OCI-LY1 (cell line): ENCODE measurements at regions not wholly inside any gene's neighbourhood (a gene's known extent, or its start where the extent isn't known, plus 50 kb on each side); places are given as distances from the start of the nearest gene placed in this dataset.

ENCODE experiments used
- H2AFZ ChIP-seq: fragments of 200-600 bp; sonication (generic), shearing (Covaris generic); 2 replicates; pipeline ENCODE4 v1.6.0; 2014; ENCODE audit warnings: antibody characterized with exemption, mild to moderate bottlenecking, low read length
- H3F3A ChIP-seq: fragments of 200-600 bp; sonication (generic), shearing (Covaris generic); 2 replicates; pipeline ENCODE4 v1.6.0; 2014; ENCODE audit warnings: mild to moderate bottlenecking, antibody characterized with exemption, low read length, moderate library complexity; ENCODE audit not compliant: insufficient read depth
- H3K27ac ChIP-seq: fragments of 200-600 bp; sonication (generic); 2 replicates; pipeline ENCODE4 v1.5.1; 2014; ENCODE audit warnings: low read length, mixed run types, mild to moderate bottlenecking, low read depth; ENCODE audit not compliant: poor library complexity, severe bottlenecking
- H3K27me3 ChIP-seq: fragments of 200-600 bp; sonication (generic); 2 replicates; pipeline ENCODE4 v1.6.0; 2014; ENCODE audit warnings: antibody characterized with exemption, mild to moderate bottlenecking, low read length, moderate library complexity; ENCODE audit not compliant: insufficient read depth
- H3K36me3 ChIP-seq: fragments of 200-600 bp; sonication (generic); 2 replicates; pipeline ENCODE4 v1.6.1; 2014; ENCODE audit warnings: mild to moderate bottlenecking, antibody characterized with exemption, low read length, moderate library complexity, mixed read lengths; ENCODE audit not compliant: insufficient read depth
- H3K4me1 ChIP-seq: fragments of 200-600 bp; sonication (generic); 2 replicates; pipeline ENCODE4 v1.5.1; 2014; ENCODE audit warnings: mild to moderate bottlenecking, low read length, moderate library complexity; ENCODE audit not compliant: insufficient read depth, severe bottlenecking
- H3K4me2 ChIP-seq: fragments of 200-600 bp; sonication (generic), shearing (Covaris generic); 2 replicates; pipeline ENCODE4 v1.6.1; 2014; ENCODE audit warnings: low read length
- H3K4me3 ChIP-seq: fragments of 200-600 bp; sonication (generic); 2 replicates; pipeline ENCODE4 v1.5.1; 2014; ENCODE audit warnings: low read length, low read depth, mild to moderate bottlenecking, mixed read lengths; ENCODE audit not compliant: poor library complexity, severe bottlenecking
- H3K79me2 ChIP-seq: fragments of 200-600 bp; shearing (Covaris generic); 2 replicates; pipeline ENCODE4 v1.6.1; 2016; ENCODE audit warnings: mixed run types, low read length, mixed read lengths; ENCODE audit not compliant: insufficient read depth
- H3K9ac ChIP-seq: fragments of 200-600 bp; sonication (generic), shearing (Covaris generic); 2 replicates; pipeline ENCODE4 v1.6.1; 2014; ENCODE audit warnings: mild to moderate bottlenecking, low read length, mixed read lengths
- H3K9me2 ChIP-seq: fragments of 200-600 bp; sonication (generic), shearing (Covaris generic); 2 replicates; pipeline ENCODE4 v1.6.1; 2014; ENCODE audit warnings: low read depth, mild to moderate bottlenecking, low read length, mixed read lengths
- H3K9me3 ChIP-seq: fragments of 200-600 bp; shearing (Covaris generic); 2 replicates; pipeline ENCODE4 v1.6.1; 2014; ENCODE audit warnings: low read length, mixed read lengths
- H4K20me1 ChIP-seq: fragments of 200-600 bp; sonication (generic), shearing (Covaris generic); 2 replicates; pipeline ENCODE4 v1.6.0; 2016; ENCODE audit warnings: mild to moderate bottlenecking, low read length; ENCODE audit not compliant: insufficient read depth
- CTCF ChIP-seq: fragments of 200-600 bp; sonication (generic), shearing (Covaris generic); IDR thresholded peaks from 2 replicates; pipeline ENCODE4 v1.5.1; 2017; ENCODE audit warnings: mild to moderate bottlenecking, antibody characterized with exemption, low read length, moderate library complexity, mixed read lengths
- EZH2 ChIP-seq: fragments of 200-600 bp; sonication (generic), shearing (Covaris generic); IDR thresholded peaks from 2 replicates; pipeline ENCODE4 v1.8.0; 2017; ENCODE audit warnings: borderline replicate concordance, mixed run types, mild to moderate bottlenecking, antibody characterized with exemption, low read length, moderate library complexity, mixed read lengths

- Histone ChIP-seq H3K4me1 (no peaks in the 10 kb centered on the region), H3K9me3 (no peaks in the 10 kb centered on the region), H3K4me2 (no peak overlapping the region), H2AFZ (no peak overlapping the region), H3K27me3 (no peaks in the 10 kb centered on the region), H3K9ac (no peak overlapping the region), H3K9me2 (no peaks in the 10 kb centered on the region), H3K36me3 (no peaks in the 10 kb centered on the region), H3K79me2 (no peaks in the 10 kb centered on the region), H3K4me3 (no peak overlapping the region), H3F3A (no peaks in the 10 kb centered on the region), H4K20me1 (no peaks in the 10 kb centered on the region), H3K27ac (no peak overlapping the region)
- TF ChIP-seq CTCF (no peak), EZH2 (no peak)
Observed at GRCh38 chr20:11020712-11021111, 346.9 kb upstream of the JAG1 start.

- Histone ChIP-seq H3K36me3 (no peaks in the 10 kb centered on the region), H3K9ac (no peak overlapping the region), H3F3A (no peaks in the 10 kb centered on the region), H3K79me2 (no peaks in the 10 kb centered on the region), H3K4me3 (no peak overlapping the region), H3K9me3 (no peaks in the 10 kb centered on the region), H3K4me2 (no peak overlapping the region), H2AFZ (no peak overlapping the region), H3K4me1 (no peaks in the 10 kb centered on the region), H3K9me2 (no peaks in the 10 kb centered on the region), H3K27ac (no peak overlapping the region), H3K27me3 (no peaks in the 10 kb centered on the region), H4K20me1 (no peaks in the 10 kb centered on the region)
- TF ChIP-seq CTCF: no peak
- no peak for TF ChIP-seq EZH2
Observed at GRCh38 chr20:11027224-11027623, 353.4 kb upstream of the JAG1 start.

GRCh38 chr20:11030351-11030750, 356.6 kb upstream of the JAG1 start:
- Histone ChIP-seq H3K4me3 (no peak overlapping the region), H3F3A (no peaks in the 10 kb centered on the region), H3K9ac (no peak overlapping the region), H3K4me2 (no peak overlapping the region), H3K9me3 (no peaks in the 10 kb centered on the region), H2AFZ (no peak overlapping the region), H3K4me1 (no peaks in the 10 kb centered on the region), H3K27ac (no peak overlapping the region), H3K9me2 (no peaks in the 10 kb centered on the region), H3K36me3 (no peaks in the 10 kb centered on the region), H4K20me1 (no peaks in the 10 kb centered on the region), H3K27me3 (no peaks in the 10 kb centered on the region), H3K79me2 (no peaks in the 10 kb centered on the region)
- TF ChIP-seq CTCF: no peak
- TF ChIP-seq EZH2: no peak
